GM12878 (cell line): ENCODE measurements at regions not wholly inside any gene's neighbourhood (a gene's known extent, or its start where the extent isn't known, plus 50 kb on each side); places are given as distances from the start of the nearest gene placed in this dataset.
"Not testable (repeated sequence)": the region's sequence is repeated elsewhere in the genome, so short reads cannot be mapped to it uniquely, and the experiment has no call there.

ENCODE experiments used
- ATAC-seq: fragments of 200-7000 bp; cut with Tn5 transposase; 3 replicates; pipeline ENCODE4 v1.9.1; 2020; ENCODE audit warnings: mild to moderate bottlenecking, moderate library complexity
- BruUV-seq: library from RNA; stranded (reverse); fragments of 400-500 nt; replicated peaks from 2 replicates; lab custom pipeline; 2021; lab: Mats Ljungman, UMichigan
- CTCF ChIA-PET: fragments of 300-600 bp; sonication (Branson Sonifier 250); formaldehyde crosslinking; extraction: SDS; loops from one replicate; lab custom pipeline; 2021; ENCODE audit warnings: inconsistent platforms; lab: Yijun Ruan, JAX
- POLR2A ChIA-PET: fragments of 350-600 bp; formaldehyde crosslinking; extraction: SDS; loops from one replicate; lab custom pipeline; 2021; ENCODE audit warnings: inconsistent platforms; lab: Charles Lee
- RAD21 ChIA-PET: fragments of 300-600 bp; sonication (Branson Sonifier 250); formaldehyde crosslinking; loops from one replicate; lab custom pipeline; 2023; ENCODE audit warnings: antibody characterized with exemption; ENCODE audit not compliant: unreplicated experiment; lab: Charles Lee
- SMC1A ChIA-PET: fragments of 300-600 bp; sonication (Branson Sonifier 250); formaldehyde crosslinking; loops from one replicate; lab custom pipeline; 2023; ENCODE audit not compliant: unreplicated experiment, uncharacterized antibody; lab: Charles Lee
- DNase-seq: peaks from one replicate; pipeline ENCODE4 v3.0.0-alpha.2; 2011; ENCODE audit warnings: low read depth, low spot score
- FAIRE-seq: peaks from 3 replicates; lab custom pipeline; 2011; peaks lifted over from hg19 to GRCh38; lab: Jason Lieb, UNC
- H2AFZ ChIP-seq: 2 replicates; pipeline ENCODE4 v1.6.0; 2011; ENCODE audit warnings: low read depth, low read length, control low read depth; ENCODE audit not compliant: control insufficient read depth
- H3K27ac ChIP-seq: 2 replicates; pipeline ENCODE4 v1.5.1; 2011; ENCODE audit warnings: control low read depth; ENCODE audit not compliant: control insufficient read depth, insufficient read depth
- H3K27me3 ChIP-seq, 2 experiments: replicated peaks in 1 of 2; 2 replicates each; pipeline versions ENCODE4 v1.6.0 to v1.6.1; 2011; ENCODE audit warnings: low read length in 1 of 2; ENCODE audit not compliant: control insufficient read depth in 2 of 2, insufficient read depth in 2 of 2
- H3K36me3 ChIP-seq, 2 experiments: 2 replicates each; pipeline ENCODE4 v1.5.1; 2011; ENCODE audit warnings: low read length in 1 of 2; ENCODE audit not compliant: control insufficient read depth in 2 of 2, insufficient read depth in 2 of 2
- H3K4me1 ChIP-seq: 2 replicates; pipeline ENCODE4 v1.6.1; 2011; ENCODE audit warnings: mild to moderate bottlenecking, low read length, moderate library complexity, mixed read lengths; ENCODE audit not compliant: control insufficient read depth, insufficient read depth
- H3K4me2 ChIP-seq: 2 replicates; pipeline ENCODE4 v1.6.0; 2011; ENCODE audit warnings: control low read depth; ENCODE audit not compliant: control insufficient read depth, insufficient read depth
- H3K4me3 ChIP-seq: fragments of 200-600 bp; sonication (generic); 2 replicates; pipeline ENCODE4 v1.5.1; 2016
- H3K79me2 ChIP-seq: 2 replicates; pipeline ENCODE4 v1.6.0; 2011; ENCODE audit warnings: low read length; ENCODE audit not compliant: control insufficient read depth, insufficient read depth
- H3K9ac ChIP-seq: 2 replicates; pipeline ENCODE4 v1.8.0; 2011; ENCODE audit warnings: low read length, control low read depth, mixed read lengths; ENCODE audit not compliant: control insufficient read depth, insufficient read depth
- H3K9me3 ChIP-seq: replicated peaks from 3 replicates; pipeline ENCODE4 v1.5.1; 2011; ENCODE audit warnings: mild to moderate bottlenecking, low read length; ENCODE audit not compliant: control insufficient read depth, insufficient read depth
- H4K20me1 ChIP-seq: 2 replicates; pipeline ENCODE4 v1.6.0; 2011; ENCODE audit not compliant: control insufficient read depth, insufficient read depth
- whole genome bisulfite sequencing: methylation state at CpG from one replicate; pipeline ENCODE4 v1.1.6; 2016; ENCODE audit warnings: low lambda C conversion rate; ENCODE audit not compliant: insufficient replicate concordance, insufficient coverage; ENCODE audit errors: missing lambda C conversion rate; 5-methylcytosine and 5-hydroxymethylcytosine counted together
- in situ Hi-C: fragments of 300-500 bp; cut with MboI; formaldehyde crosslinking; loops from 9 replicates; pipeline ENCODE4 v1.14.3; 2018; ENCODE audit warnings: mixed read lengths
- intact Hi-C: fragments of 100-400 bp; cut with micrococcal nuclease; formaldehyde crosslinking; loops from one replicate; pipeline ENCODE4 v1.14.2; 2022; ENCODE audit not compliant: unreplicated experiment

DNA sequence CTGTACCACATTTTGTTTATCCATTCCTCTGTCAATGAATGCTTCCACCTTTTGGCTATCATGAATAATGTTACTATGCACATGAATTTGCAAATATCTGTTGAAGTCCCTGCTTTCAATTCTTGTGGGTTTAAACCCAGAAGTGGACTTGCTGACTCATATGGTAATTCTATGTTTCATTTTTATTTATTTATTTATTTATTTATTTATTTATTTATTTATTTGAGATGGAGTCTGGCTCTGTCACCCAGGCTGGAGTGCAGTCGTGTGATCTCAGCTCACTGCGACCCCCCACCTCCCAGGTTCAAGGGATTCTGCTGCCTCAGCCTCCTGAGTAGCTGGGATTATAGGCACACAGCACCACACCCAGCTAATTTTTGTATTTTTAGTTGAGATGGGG, 664.3 kb downstream of the KCNJ18 start:
- intact Hi-C loops, FAIRE-seq, H3K36me3 ChIP-seq, RAD21 ChIA-PET, H3K4me3 ChIP-seq, DNase-seq, in situ Hi-C loops, H4K20me1 ChIP-seq, H3K9ac ChIP-seq, SMC1A ChIA-PET, H3K27me3 ChIP-seq, H3K27ac ChIP-seq, H3K9me3 ChIP-seq, CTCF ChIA-PET, BruUV-seq, H3K4me1 ChIP-seq, H3K4me2 ChIP-seq, POLR2A ChIA-PET, ATAC-seq, H2AFZ ChIP-seq, H3K79me2 ChIP-seq: not testable (repeated sequence)
- 0% methylated on average over 2 of the region's 2 CpGs for WGBS

DNA sequence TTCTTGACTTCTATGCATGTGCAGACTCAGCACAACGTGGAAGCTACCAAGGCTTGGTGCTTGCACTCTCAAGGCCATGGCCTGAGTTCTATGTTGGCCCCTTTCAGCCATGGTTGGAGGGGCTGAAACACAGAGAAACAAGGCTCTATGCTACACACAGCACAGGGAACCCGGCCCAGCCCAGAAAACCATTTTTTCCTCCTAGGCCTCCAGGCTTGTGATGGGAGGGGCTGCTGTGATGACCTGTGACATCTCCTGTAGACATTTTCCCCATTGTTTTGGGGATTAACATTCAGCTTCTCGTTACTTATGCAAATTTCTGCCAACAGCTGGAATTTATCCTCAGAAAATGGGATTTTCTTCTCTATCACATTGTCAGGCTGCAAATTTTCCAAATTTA, 678.7 kb downstream of the KCNJ18 start:
- H3K27ac ChIP-seq, H3K36me3 ChIP-seq, H3K4me2 ChIP-seq, RAD21 ChIA-PET, H2AFZ ChIP-seq, POLR2A ChIA-PET, H3K27me3 ChIP-seq, H3K4me1 ChIP-seq, H3K4me3 ChIP-seq, ATAC-seq, FAIRE-seq, H3K79me2 ChIP-seq, DNase-seq, SMC1A ChIA-PET, intact Hi-C loops, BruUV-seq, H4K20me1 ChIP-seq, H3K9me3 ChIP-seq, CTCF ChIA-PET, H3K9ac ChIP-seq: not testable (repeated sequence)
- in situ Hi-C loops = loop anchor here (10.0 kb wide), 1 partner anchor 56 kb away; no protein-coding TSS in a partner anchor
- 5% methylated on average over 3 of the region's 3 CpGs for WGBS
